Smooth muscle cell (in vitro differentiated cells): ENCODE measurements at regions not wholly inside any gene's neighbourhood (a gene's known extent, or its start where the extent isn't known, plus 50 kb on each side); places are given as distances from the start of the nearest gene placed in this dataset.

Experiments used
- DNase-seq: peaks from one replicate; lab custom pipeline; 2025; ENCODE audit not compliant: unreplicated experiment; lab: John Stamatoyannopoulos, UW
- H2AFZ ChIP-seq: fragments of 200-600 bp; sonication (generic); 2 replicates; pipeline ENCODE4 v1.6.0; 2016; ENCODE audit warnings: antibody characterized with exemption, low read depth, mild to moderate bottlenecking
- H3F3A ChIP-seq: fragments of 200-600 bp; sonication (generic); 2 replicates; pipeline ENCODE4 v1.6.0; 2017; ENCODE audit warnings: antibody characterized with exemption, low read depth
- H3K27ac ChIP-seq: fragments of 200-600 bp; sonication (generic); 2 replicates; pipeline ENCODE4 v1.5.1; 2016; ENCODE audit warnings: low read depth, mild to moderate bottlenecking
- H3K27me3 ChIP-seq: fragments of 200-600 bp; sonication (generic); 2 replicates; pipeline ENCODE4 v1.6.1; 2016; ENCODE audit warnings: low read depth, mild to moderate bottlenecking
- H3K36me3 ChIP-seq: fragments of 200-600 bp; sonication (generic); 2 replicates; pipeline ENCODE4 v1.5.1; 2016; ENCODE audit warnings: low read depth
- H3K4me1 ChIP-seq: fragments of 200-600 bp; sonication (generic); 2 replicates; pipeline ENCODE4 v1.5.1; 2016; ENCODE audit warnings: low read depth
- H3K4me2 ChIP-seq: fragments of 200-600 bp; sonication (generic); 2 replicates; pipeline ENCODE4 v1.6.0; 2016; ENCODE audit warnings: mild to moderate bottlenecking
- H3K4me3 ChIP-seq: fragments of 200-600 bp; sonication (generic); 2 replicates; pipeline ENCODE4 v1.5.1; 2016; ENCODE audit warnings: mild to moderate bottlenecking
- H3K79me2 ChIP-seq: fragments of 200-600 bp; sonication (generic); 2 replicates; pipeline ENCODE4 v1.6.0; 2016; ENCODE audit warnings: low read depth, mild to moderate bottlenecking
- H3K9ac ChIP-seq: fragments of 200-600 bp; sonication (generic); 2 replicates; pipeline ENCODE4 v1.6.0; 2016; ENCODE audit warnings: low read depth
- H3K9me3 ChIP-seq: fragments of 200-600 bp; sonication (generic); replicated peaks from 2 replicates; pipeline ENCODE4 v1.5.1; 2016; ENCODE audit warnings: low read depth
- H4K20me1 ChIP-seq: fragments of 200-600 bp; sonication (generic); 2 replicates; pipeline ENCODE4 v1.6.0; 2016; ENCODE audit warnings: low read depth
- WGBS: methylation state at CpG from one replicate; pipeline ENCODE4 v1.1.7; 2016; ENCODE audit warnings: low lambda C conversion rate; 5-methylcytosine and 5-hydroxymethylcytosine counted together
- TF ChIP-seq, protein P1 (sequence below): fragments of 200-600 bp; sonication (generic); IDR thresholded peaks from 2 replicates; pipeline ENCODE4 v1.5.1; 2017; ENCODE audit warnings: borderline replicate concordance, mild to moderate bottlenecking, antibody characterized with exemption; ENCODE audit not compliant: insufficient read depth, poor library complexity, severe bottlenecking

DNA sequence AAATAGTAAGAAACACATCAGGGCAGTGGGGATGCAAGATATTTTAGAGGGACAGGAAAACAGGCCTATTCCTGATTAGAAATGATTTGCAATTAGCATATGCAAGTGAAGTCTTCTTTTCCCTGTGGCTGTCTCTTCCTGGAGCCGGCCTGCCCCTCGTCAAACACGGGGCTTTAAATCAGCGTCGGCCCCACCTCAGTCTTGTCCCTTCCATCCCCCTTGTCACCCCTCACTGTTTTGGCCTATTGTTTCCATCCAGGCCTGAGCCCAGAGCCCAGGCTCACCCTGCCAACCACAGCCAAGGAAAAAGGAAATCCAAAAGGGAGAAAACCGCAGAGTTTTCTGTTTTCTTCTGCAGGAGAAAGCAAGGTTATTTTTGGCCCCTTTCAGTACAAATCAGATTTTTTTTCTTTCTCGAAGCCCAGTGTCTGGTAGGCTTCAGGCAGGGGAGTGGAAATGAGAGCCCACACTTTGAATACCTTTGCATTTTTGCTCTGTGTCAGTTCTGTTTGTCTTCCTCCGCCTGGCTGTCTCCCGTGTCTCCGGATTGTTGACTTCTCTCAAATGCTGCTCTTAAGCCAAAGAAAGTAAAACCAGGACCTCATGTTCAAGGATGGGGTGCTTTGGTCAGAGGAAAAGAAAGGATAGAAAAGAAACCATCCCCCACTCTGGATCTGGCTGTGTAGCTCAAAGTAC is 399.9 kb upstream of the CDH11 start:
- H4K20me1 ChIP-seq, result no peaks in the 10 kb centered on the region
- H3K36me3 ChIP-seq, result no peaks in the 10 kb centered on the region
- peak overlapping the region; percentile 1 for H3K9ac ChIP-seq

GRCh38 chr16:65519402-65519801 is 397.5 kb upstream of the CDH11 start:
- Histone ChIP-seq H3K27ac (peak overlapping the region; percentile 98), H3K9ac (no peak overlapping the region), H3K27me3 (no peaks in the 10 kb centered on the region), H3K79me2 (no peaks in the 10 kb centered on the region), H3K9me3 (no peaks in the 10 kb centered on the region), H4K20me1 (no peaks in the 10 kb centered on the region), H3K36me3 (no peaks in the 10 kb centered on the region), H2AFZ (no peak overlapping the region), H3K4me1 (peaks cover 26% of the 10 kb centered on the region), H3K4me2 (no peak overlapping the region), H3K4me3 (no peak overlapping the region), H3F3A (peaks cover 19% of the 10 kb centered on the region)
- TF ChIP-seq, protein P1, sequence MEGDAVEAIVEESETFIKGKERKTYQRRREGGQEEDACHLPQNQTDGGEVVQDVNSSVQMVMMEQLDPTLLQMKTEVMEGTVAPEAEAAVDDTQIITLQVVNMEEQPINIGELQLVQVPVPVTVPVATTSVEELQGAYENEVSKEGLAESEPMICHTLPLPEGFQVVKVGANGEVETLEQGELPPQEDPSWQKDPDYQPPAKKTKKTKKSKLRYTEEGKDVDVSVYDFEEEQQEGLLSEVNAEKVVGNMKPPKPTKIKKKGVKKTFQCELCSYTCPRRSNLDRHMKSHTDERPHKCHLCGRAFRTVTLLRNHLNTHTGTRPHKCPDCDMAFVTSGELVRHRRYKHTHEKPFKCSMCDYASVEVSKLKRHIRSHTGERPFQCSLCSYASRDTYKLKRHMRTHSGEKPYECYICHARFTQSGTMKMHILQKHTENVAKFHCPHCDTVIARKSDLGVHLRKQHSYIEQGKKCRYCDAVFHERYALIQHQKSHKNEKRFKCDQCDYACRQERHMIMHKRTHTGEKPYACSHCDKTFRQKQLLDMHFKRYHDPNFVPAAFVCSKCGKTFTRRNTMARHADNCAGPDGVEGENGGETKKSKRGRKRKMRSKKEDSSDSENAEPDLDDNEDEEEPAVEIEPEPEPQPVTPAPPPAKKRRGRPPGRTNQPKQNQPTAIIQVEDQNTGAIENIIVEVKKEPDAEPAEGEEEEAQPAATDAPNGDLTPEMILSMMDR, result no peak
- WGBS, result 100% methylated on average over 1 of the region's 1 CpG
- DNase-seq, result no peak

More for the DNA sequence above, 399.9 kb upstream of the CDH11 start:
- no peaks in the 10 kb centered on the region for H3K27me3 ChIP-seq
- no peaks in the 10 kb centered on the region for H3K9me3 ChIP-seq
- 26% methylated on average over 10 of the region's 10 CpGs for WGBS
- peaks cover 30% of the 10 kb centered on the region for H3K4me1 ChIP-seq
- no peak overlapping the region for H3K4me3 ChIP-seq
- DNase-seq, result no peak
- peak overlapping the region; percentile 98 for H3K27ac ChIP-seq
- H2AFZ ChIP-seq, result peak overlapping the region; percentile 69
- H3K79me2 ChIP-seq, result no peaks in the 10 kb centered on the region
- peaks cover 26% of the 10 kb centered on the region for H3F3A ChIP-seq
- peak overlapping the region; percentile 31 for H3K4me2 ChIP-seq
- TF ChIP-seq, protein P1, result no peak

GRCh38 chr16:65515193-65515592 is 393.3 kb upstream of the CDH11 start:
- Histone ChIP-seq H3K9me3 (no peaks in the 10 kb centered on the region), H3K27me3 (no peaks in the 10 kb centered on the region), H4K20me1 (no peaks in the 10 kb centered on the region), H3K4me1 (peaks cover 6% of the 10 kb centered on the region), H3F3A (no peaks in the 10 kb centered on the region), H3K9ac (no peak overlapping the region), H3K36me3 (no peaks in the 10 kb centered on the region), H3K4me2 (no peak overlapping the region), H3K4me3 (no peak overlapping the region), H3K27ac (no peak overlapping the region), H2AFZ (no peak overlapping the region), H3K79me2 (no peaks in the 10 kb centered on the region)
- WGBS, result 33% methylated on average over 4 of the region's 4 CpGs
- TF ChIP-seq, protein P1, result no peak
- no peak for DNase-seq

DNA sequence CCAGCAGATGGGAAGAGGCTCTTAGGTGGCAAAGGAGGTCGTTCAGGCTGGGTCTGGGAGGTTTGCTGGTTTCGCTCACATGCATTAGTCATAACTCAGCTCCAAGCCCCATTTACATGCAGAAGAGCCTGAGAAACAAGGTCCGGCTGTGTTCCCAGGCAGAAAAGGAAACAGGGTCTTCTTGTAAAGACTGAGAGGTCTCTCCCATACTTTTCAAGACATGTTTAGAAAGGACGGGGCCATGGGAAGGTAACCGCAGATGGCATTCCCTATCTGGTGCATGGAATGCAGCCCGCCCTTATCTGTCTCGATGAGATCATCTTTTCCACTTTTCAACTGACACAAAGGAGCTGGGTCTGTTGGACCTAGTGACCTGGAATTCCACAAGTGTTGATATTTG is 389.0 kb upstream of the CDH11 start:
- Histone ChIP-seq H3K36me3 (no peaks in the 10 kb centered on the region), H3K79me2 (no peaks in the 10 kb centered on the region), H3F3A (peaks cover 7% of the 10 kb centered on the region), H4K20me1 (no peaks in the 10 kb centered on the region), H3K27me3 (no peaks in the 10 kb centered on the region), H3K9me3 (no peaks in the 10 kb centered on the region), H3K4me2 (peak overlapping the region; percentile 12), H3K9ac (peak overlapping the region; percentile 46), H3K4me3 (no peak overlapping the region), H2AFZ (peak overlapping the region; percentile 1), H3K27ac (peak overlapping the region; percentile 76), H3K4me1 (peaks cover 10% of the 10 kb centered on the region)
- TF ChIP-seq, protein P1, result no peak
- WGBS, result 22% methylated on average over 7 of the region's 7 CpGs
- no peak for DNase-seq
